DMS79 (cell line): ENCODE measurements at regions not wholly inside any gene's neighbourhood (a gene's known extent, or its start where the extent isn't known, plus 50 kb on each side); places are given as distances from the start of the nearest gene placed in this dataset.
A peak's percentile ranks its signal among the peaks of the same experiment; 100 is the strongest.
"Not testable (repeated sequence)": the region's sequence is repeated elsewhere in the genome, so short reads cannot be mapped to it uniquely, and the experiment has no call there.

Source experiments
- DNase-seq: peaks from one replicate; lab custom pipeline; 2025; lab: John Stamatoyannopoulos, UW

DNA sequence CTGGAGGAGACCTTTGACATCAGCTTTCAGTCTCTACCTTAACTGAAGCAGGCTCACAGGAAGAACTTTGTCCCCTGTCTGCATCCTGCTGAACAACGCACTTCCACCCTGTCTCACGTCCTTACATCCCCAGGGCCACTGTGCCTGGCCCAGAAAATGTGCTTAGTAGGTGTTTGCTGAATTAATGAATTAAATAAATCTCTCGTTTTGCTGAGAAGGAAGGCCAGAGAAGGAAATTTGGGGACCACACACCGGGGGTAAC is 54.3 kb upstream of the CREB3L1 start:
- DNase-seq, result no peak

DNA sequence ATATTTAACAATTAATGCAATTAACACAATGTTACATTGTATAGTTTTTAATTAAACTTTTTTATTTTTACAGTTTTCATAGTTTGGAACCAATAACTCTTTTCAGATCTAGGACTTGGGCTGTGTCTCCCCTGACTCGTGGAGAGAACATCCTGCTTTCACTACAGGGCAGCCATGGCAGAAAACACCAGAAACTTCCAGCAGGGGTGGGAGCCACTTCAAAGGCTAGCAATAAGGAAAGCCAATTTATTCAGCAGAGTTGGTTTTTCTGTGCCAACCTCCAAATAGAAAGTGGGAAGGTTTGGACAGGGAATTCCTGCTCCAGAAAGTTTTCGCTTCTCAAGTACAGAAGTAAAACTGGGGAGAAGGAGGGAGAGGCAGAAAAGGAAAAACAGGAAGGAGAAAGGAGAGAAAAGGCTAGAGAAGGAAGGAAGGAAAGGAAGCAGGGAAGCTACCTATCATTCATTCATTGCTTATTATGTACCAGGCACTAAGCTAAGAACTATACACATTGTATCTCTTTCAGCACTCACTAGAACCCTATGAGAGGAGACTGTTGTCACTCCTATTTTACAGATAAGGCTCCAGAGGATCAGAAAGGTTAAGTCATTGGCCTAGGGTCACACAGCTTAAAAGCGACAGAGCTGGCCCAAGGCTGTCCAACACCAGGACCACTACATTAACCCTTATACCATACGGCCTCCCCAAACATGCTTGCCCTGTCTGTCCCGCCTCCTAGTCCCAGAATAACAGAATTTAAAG is 54.8 kb upstream of the CREB3L1 start:
- DNase-seq, result no peak

DNA sequence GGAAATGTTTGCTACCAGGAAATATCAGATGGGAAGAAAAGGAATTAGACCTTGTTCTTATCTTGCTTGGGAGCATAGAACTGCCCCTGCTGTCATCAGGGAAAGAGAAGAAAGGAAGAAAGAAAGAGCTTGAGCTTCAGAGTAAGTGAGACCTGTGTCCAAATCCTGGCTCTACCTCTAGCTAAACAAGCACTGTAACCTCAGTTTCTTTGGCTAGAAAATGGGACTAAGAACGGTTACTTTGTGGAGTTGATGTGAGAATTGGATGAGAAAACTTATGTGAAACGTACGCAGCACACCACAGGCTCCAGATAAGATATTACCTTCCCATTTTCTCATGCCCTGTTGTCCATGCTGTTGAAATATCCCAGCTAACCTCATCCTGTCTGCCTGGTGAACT is 57.1 kb upstream of the CREB3L1 start:
- no peak for DNase-seq

DNA sequence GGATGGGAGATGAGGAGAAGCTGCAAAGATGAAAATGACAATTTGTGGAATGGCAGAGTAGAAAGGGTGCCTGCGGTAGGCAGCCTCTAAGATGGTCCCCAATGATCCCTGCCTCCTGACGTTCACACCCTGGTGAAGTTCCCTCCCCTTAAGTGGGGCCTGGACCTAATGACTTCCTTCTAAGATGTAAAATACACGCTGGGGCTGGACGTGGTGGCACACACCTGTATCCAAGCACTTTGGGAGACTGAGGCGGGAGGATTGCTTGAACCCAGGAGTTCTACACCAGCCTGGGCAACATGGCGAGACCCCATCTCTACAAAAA is 60.7 kb upstream of the CREB3L1 start:
- DNase-seq, result no peak

DNA sequence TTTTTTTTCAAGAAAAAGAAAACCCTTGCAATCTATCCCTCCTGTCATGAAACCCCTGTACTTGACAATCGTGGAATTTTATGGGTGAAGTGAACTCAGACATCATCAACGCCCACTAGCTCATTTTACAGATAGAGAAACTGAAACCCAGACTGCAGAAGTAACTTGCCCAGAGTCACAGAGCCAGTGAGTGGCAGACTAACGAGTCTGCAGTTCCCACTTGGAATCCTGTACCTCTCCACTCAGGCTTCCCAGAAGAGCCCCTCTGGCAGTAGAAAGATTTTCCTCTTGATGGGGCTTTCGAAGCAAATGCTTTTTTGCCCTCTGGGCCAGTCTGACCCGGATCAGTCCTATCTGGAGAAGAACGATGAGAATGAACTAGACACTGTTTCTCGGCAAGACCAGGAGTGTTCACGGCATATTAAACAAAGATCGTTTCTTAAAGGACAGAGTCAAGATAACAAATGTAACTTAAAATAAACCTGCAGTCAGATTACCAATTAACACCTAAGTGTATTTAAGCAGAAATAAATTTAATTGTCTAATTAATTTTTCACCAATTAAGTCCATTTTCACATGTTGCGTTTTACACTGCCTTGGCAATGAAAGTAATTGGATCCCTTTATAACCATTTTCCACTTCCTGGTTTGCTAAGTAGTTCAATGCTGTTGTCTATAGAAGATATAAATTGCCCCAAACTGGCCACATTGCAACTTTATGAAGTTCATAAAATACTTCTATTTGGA is 61.3 kb upstream of the CREB3L1 start:
- peak; percentile 14 for DNase-seq

DNA sequence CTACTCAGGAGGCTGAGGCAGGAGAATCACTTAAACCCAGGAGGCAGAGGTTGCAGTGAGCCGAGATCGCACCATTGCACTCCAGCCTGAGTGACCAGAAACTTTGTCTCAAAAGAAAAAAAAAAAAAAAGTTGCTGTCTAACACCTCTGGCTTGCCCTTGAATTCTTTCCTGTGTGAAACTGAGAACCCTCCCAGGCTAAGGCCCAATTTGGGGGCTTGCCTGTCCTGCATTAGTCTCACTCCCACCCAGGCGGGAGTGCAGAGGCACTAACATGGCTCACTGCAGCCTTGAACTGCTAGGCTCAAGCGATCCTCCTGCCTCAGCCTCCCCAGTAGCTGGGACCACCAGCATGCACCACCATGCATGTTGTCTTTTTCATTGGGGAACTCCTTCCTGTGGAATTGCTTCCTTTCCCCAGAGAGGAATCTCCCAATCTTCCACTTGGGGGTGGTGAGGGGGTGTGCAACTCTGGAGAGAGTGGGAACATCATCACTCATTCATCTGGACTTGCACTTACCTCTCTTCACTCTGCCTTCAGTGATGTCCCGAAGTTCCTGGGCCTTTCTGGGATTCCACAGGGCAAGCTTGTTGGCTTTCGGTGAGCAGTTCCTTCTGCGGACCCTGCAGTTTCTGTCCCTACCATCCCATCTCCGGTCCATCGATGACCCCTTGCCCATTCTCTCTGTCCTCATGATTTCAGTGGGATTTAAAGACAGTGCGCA is 62.1 kb upstream of the CREB3L1 start:
- no peak for DNase-seq

DNA sequence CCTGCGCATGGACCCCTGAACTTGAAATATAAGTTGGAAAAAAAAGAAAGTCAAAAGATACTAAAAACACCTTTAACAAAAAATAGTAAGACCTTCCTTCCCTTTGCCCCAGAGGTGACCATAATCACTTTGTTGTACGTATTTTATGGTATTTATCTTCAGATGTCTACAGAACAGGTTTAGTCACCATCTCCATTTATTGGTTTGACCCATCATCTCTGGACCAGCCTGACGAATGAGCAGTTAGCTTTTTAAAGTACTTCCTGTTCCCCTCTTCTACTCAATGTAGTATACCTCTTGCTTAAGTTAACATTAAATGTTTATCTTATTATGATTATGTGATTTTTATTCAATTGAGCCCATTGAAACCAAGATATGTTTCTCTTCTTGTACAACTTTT is 64.7 kb upstream of the CREB3L1 start:
- no peak for DNase-seq

DNA sequence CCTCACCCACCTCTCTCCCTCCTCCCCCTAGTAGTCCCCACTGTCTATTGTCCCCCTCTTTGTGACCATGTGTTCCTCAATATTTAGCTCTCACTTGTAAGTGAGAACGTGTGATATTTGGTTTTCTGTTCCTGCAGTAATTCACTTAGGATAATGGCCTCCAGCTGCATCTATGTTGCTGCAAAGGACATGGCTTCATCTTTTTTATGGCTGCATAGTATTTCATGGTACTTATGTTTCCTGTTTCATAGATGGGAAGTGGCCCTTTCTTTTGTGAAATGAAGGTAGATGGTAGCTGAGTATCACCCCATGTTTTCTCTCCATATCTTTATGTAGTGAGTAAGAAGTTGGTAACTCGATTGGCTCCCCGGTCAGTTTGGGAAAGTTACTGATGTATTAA is 66.6 kb upstream of the CREB3L1 start:
- no peak for DNase-seq

DNA sequence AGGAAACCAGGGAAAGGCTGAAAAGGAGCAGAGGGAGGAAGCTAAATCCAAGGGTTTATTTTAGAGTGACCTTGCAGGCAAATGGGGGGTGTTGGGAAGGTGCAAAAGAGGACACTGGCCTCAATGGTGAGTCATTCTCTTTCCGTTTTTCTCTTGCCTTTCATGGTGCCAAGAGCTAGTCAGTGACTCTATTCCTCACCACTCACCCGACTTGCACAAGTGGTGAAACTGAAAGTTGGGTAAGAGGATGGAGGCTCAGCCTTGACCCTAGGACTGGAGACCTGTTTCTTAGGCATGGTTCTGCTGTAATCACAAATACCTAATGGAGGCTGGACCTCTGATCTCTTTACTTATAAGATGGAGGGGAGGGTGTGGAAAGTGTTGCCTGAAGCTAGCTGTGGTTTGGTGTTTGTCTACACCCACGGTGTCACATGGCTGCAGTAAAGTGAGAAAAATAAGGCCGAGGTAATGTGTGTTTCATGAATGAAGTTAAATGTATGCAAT is 67.3 kb upstream of the CREB3L1 start:
- DNase-seq, result no peak

DNA sequence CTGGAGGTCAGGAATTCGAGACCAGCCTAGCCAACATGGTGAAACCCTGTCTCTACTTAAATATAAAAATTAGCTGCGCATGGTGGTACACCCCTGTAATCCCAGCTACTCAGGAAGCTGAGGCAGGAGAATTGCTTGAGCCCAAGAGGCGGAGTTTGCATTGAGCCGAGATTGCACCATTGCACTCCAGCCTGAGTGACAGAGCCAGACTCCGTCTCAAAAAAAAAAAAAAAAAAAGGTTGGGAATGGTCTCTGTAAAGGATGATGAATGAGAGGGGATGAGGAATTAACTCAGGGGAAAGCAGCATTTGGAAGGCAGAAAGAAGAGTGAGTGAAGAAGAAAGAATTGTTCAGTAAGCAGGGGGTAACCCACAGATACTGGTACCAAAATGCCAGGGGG is 67.8 kb upstream of the CREB3L1 start:
- DNase-seq, result not testable (repeated sequence)

DNA sequence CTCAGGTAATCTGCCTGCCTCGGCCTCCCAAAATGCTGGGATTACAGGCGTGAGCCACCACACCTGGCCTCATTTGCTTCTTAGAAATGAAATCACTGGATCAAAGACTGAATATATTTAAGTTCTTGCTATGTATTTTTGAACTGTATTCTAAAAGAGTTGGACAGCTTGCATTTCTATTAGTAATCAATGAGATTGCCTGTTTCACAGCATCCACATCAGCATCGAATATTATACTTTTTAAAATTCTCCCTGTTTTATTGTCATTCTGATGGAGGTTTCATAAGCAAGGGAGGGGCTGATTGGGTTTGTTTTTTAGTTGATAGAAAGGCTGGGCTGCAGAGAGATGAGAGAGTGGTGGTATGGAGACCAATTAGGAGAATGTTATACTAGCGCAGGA is 68.7 kb upstream of the CREB3L1 start:
- no peak for DNase-seq

DNA sequence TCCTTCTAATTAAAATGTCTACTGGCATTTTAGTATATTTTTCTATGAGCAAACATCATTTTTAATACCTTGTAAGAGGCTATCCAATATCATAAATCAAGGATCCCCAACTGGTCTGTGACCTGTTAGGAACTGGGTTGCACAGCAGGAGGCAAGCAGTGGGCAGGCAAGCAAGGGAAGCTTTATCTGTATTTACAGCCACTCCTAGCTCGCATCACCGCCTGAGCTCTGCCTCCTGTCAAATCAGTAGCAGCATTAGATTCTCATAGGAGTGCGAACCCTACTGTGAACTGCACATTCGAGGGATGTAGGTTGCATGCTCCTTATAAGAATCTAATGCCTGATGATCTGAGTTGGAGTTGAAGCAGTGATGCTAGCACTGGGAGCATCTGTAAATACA is 70.2 kb upstream of the CREB3L1 start:
- DNase-seq, result no peak

DNA sequence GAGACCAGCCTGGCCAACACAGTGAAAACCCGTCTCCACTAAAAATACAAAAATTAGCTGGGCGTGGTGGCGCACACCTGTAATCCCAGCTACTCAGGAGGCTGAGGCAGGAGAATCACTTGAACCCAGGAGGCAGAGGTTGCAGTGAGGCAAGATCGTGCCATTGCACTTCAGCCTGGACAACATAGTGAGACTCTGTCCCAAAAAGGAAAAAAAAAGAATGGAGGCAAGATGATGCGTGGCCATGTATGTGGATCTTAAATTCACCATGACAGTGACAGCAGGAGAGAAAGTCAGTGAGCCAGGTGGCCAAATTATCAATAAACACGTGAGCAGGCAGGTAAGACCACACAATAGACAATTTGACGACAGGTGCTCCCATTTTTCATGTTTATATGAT is 73.0 kb upstream of the CREB3L1 start:
- not testable (repeated sequence) for DNase-seq

DNA sequence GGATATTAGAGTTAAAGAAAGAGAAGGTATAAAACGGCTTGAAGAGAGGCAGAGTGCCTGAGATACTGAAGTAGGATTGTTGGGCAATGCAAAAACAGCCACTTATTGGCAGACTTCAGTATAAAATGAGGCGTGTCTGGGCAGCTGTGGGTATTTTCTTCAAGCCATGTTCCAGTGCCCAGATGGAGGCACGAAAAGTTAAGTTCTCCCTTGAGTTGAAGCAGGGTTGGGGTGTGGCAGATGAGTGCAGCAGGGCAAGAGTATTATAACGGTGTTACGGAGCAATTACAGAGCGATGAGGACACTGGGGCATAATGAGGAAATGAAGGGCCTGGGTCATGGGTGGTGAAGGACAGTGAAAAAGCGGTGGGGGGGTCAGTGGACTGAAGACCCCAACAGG is 73.7 kb upstream of the CREB3L1 start:
- DNase-seq, result peak; percentile 5

DNA sequence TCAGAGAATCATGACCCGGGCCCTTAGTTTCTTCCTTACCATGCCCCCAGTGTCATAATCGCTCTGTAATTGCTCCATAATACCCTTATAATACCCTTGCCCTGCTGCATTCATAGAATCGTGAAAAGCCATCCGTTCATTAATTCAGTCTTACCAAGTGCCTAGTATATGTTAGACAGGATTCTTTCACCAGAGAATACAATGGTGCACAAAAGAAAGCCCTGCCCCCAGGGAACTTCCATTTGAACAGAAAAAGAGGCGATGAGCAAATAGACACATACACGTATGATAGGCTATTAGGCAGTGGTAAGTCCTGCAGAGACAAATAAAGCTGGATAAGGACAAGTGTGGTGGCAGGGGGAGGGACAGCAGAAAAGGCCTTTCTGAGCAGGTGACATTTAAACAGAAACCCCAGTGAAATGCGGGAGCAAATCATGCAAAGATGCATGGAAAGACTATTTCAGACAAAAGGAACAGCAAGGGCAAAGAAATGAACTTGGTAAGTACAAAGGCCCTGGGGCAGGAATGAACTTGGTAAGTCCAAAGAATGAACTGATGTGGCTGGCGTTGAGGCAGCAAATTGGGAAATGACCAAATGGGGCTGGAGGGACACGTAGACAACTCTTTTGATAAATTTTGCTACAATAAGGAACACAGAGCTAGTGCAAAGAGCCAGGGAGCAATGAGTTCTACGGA is 74.6 kb upstream of the CREB3L1 start:
- no peak for DNase-seq

DNA sequence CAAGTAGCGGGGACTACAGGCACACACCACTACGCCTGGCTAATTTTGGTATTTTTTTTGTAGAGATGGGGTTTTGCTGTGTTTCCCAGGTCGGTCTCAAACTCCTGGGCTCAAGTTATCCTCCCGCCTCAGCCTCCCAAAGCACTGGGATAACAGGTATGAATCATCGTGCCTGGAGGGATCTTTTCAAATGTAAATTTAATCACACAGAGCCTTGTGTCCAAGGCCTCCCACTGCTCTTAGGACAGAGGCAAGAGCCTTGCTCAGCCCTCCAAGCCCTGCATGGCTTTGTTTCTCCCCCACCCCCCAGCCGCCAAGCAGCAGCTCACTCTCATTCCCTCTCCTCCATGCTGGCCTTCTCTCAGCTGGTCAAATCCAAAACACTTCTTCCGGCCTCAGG is 75.3 kb upstream of the CREB3L1 start:
- no peak for DNase-seq

DNA sequence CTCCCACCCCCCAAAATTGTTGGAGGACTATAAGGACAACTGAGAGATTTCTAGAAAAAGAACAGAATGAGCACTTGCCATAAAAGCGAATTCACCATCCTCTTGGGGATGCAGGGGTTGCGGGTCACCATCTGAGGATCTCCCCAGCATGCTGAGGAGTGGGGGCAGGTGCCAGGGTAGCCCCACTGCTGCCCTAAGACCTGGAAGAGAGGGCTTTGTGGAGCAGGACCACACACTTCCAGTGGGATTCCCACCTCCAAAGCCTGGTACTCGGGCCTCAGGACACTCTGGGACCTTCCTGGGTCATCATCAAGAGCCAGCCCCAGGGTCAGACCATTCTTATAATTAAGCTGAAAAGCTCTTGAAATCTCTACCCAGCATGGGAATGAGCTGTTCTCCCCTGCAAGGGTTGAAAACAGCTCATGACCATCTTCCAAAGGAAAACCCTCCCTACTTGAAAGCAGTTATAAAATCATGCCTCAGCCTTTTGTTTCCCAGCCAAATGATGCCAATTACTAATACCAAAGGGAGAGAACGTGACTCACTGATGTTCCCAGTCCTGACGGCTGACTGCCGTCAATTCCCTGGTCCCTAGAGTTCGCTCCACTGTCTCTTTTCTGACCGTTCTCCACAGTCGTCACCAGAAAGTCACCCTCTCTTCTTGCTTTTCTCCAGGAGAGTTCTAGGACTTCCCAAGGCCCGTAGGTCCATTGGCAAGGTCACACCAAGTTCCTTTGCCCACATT is 76.8 kb upstream of the CREB3L1 start:
- no peak for DNase-seq

DNA sequence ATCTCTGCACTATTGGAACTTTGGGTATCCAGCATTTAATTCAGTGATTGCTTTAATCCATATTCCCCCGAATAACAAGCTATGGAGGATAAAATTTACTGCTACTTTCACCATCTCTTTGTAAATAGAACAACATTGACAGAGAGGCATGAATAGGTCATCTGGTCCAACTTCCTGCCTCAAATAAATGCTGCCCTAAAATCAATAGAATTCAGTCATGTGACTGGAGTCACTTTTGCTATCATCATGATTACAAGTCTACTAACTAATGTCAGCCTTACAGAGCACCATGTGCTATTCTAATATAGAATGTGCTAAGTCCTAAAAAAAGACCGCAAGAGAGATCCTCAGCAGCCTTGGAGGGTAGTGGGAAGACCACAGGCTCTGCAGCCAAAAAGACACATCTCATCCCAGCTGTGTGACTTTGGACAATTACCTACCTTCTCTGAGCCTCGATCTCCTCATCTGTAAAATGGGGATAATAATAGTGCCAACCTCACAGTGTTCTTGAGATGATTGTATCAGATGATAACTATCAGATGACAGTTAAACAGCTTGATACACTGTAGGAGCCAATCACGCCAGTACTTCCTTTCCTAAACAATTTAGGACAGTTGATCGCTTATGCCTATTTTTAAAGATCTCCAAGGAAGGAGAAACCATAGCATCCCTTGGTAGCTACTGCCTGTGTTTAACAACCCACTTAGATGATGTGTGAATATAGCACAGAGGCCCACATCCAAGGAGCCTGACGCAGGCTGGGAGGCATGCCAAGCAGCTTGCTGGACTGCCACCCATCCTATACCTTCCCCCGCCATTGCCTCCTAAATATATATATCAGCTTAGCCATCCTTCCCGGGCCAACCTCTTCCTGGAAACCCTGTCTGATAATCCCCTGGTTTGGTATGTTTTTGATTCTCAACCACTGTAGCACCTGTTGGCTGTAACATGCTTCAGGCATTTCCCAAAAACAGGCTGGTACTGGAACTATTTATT is 77.3 kb upstream of the PHF21A start:
- no peak for DNase-seq

DNA sequence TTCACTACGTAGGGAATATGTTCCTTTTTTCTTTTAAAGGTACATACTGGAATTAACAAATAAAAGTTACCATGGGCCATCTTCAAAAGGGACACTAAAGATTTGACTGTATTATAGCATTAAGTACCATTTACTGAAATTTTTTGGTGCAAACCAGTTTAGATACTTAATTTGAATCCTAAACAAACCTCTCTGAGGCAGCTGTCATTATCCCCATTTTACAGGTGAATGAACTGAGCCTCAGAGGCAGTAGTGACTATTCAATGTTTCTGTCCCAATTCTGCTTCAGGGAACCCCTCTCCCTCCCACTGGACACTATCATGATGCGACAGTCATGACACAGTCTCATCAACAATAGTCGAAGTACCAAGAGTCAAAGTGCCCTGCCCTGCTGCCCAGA is 76.2 kb upstream of the PHF21A start:
- no peak for DNase-seq

DNA sequence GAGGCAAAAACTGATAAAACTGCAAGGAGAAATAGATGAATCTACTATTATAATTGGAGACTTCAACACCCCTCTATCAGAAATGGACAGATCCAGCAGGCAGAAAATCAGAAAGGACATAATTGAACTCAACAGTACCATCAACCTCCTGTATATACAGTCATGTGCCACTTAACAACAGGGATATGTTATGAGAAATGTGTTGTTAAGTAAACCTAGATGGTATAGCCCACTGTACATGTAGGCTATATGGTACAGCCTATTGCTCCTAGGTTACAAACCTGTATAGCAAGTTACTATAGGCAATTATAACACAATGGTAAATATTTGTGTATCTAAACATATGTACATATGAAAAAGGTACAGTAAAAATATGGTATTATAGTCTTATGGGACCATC is 66.8 kb upstream of the PHF21A start:
- DNase-seq, result no peak

DNA sequence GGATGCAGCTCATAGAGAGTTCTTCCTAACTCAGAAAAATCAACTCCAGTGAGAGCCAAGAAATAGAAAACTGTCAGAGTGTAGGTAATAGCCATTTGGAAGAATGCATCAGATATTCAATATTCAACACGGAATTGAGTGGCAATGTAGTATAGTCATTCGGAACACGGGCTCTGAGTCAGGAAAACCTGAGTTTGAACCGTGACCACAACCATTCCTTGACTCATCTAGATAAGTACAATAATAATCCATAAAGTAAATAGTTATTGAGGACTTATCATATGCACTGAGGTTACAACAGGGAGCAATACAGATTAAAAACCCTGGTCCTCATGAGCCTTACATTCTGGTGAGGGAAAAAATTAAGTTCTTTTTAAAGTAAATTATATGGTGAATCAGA is 62.6 kb upstream of the PHF21A start:
- DNase-seq, result no peak
